HL-60/S4 treated with retinoic acid at 250 ng/mL for 4 days and 3 days (cell line): ENCODE measurements at regions not wholly inside any gene's neighbourhood (a gene's known extent, or its start where the extent isn't known, plus 50 kb on each side); places are given as distances from the start of the nearest gene placed in this dataset.

ENCODE experiments used
- in situ Hi-C: fragments of 300-500 bp; cut with MboI; formaldehyde crosslinking; loops from 2 replicates; pipeline ENCODE4 v1.7.0; 2022; ENCODE audit warnings: low sequenced_read_pairs

- in situ Hi-C loops = loop anchor here (25.0 kb wide), 1 partner anchor 600 kb away; the partner anchor contains the start of gene BCL2L11
These were observed 171.6 kb downstream of the ANAPC1 start for GRCh38 chr2:111712361-111712760.

DNA sequence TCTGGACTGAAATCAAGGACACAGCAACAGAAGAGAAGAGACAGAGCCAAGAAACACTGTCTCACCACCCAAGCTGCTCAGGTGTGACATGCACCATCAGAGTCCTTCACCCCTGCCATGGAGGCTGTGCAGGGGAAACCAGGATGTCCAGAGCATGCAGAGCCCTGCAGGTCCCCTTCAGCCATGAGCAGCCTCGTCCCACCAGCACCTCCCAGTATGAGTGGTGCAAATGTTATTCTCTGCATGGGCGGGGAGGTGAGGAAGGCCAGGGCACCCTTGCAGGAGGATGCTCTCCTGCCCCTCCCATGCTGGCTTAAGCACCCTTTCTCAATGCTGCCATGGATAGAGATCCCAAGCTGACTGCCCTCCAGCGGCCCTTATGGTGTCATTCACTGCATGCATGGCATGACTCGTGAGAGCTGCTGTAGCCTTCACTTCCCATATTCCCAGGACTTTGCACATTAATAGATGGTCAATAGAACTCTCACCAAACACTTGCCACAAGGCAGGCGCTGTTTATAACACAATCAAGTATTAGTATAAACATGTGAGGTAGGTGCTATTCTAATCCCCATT is 171.0 kb downstream of the ANAPC1 start:
- in situ Hi-C loops = loop anchor here (25.0 kb wide), 1 partner anchor 601 kb away; the partner anchor contains the start of gene BCL2L11

DNA sequence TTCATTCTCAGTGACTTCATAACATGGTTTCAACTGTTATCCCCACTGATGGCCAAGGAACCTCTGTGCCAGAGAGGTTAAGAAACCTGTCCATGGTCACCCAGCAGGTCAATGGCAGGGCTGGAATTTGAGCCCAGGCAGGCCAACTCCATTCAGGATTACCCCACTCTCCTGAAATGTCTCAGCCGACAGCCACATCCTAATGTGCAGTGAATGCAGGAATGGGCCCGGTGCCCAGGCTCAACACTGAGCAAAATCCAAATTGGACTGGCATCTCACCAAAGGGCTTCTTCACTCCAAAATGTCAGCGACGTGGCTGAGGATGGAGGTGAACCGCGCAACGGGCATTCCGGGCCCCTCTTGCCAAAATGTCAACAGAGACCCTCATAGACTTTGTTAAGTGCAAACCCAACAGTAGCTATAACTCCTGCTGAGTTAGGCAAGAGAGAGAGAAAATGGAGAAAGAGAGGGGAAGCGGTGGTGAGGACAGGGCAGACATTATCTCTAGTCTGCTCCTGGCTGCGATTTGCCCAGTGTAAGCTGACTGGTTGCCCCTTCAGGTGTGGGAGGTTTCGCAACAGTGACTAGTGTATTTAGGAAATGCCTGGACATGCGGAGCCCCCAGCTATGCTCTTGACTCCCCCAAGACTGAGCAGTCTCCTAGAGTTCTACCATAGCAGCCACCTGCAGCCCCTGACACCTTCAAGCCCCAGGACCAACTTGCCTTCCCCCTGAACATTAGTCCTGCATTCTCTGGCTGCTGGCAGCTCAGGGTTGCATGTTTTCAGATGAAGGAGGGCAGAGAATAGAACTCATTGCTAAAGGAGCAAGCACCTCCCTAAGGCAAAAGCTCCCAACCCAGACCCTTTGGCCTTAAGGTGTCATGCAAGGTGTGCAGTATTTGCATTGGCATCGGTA is 167.7 kb downstream of the ANAPC1 start:
- in situ Hi-C loops = loop anchor here (25.0 kb wide), 1 partner anchor 604 kb away; the partner anchor contains the start of gene BCL2L11

DNA sequence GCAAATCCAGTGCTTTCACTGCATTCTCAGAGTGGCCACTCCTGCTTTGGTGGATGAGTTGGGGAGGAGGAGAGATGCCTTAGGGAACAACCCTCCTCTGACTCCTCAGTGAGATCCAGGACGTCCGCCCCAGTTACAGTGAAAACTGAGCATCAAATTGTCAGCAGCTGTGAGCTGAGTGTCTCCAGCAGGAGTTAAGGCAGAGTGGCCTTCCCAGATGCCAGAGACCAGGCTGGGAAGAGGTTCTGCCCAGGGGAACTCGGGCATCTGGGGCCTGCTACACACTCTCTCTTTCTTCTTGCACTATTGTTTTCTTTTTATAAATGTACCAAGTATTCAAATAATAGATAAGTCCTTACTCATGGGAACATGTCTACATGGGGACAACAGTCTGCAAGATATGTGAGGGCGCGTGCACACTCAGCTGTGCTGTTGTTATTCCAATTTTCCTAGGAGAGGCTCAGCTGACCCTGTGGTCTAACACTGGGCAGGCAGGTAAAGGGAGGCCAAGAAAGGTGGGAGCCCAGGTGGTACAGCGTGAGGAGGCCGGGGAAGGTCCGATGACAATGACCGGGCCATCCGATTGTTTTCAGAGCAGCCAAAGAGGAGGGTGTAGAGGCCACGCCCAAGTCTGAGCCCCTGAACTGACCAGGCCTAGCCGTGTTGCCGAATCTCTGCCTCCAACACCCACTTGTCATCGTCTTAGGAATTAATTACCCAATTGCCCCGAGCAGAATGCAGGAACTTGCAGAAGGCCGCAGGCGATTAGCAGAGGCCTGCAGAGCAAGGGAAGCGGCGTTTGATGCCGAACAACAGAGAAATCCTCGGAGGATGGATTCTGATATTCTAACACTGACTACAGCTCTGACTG is 166.9 kb downstream of the ANAPC1 start:
- in situ Hi-C loops = loop anchor here (25.0 kb wide), 1 partner anchor 605 kb away; the partner anchor contains the start of gene BCL2L11
